ENCODE measurements at regions not wholly inside any gene's neighbourhood (a gene's known extent, or its start where the extent isn't known, plus 50 kb on each side); places are given as distances from the start of the nearest gene placed in this dataset.

- no peaks in the 10 kb centered on the region for H3K36me3 ChIP-seq (ENCODE audit: low read length)
- no peaks in the 10 kb centered on the region for H3K9me2 ChIP-seq (replicated peaks; ENCODE audit: insufficient read depth, low read length)
- H3K9ac ChIP-seq (ENCODE audit: low read length) = no peak overlapping the region
- H3K79me2 ChIP-seq (ENCODE audit: insufficient read depth, low read length) = no peaks in the 10 kb centered on the region
- H3K9me3 ChIP-seq (ENCODE audit: insufficient read depth, low read length) = no peaks in the 10 kb centered on the region
- H3F3A ChIP-seq (ENCODE audit: insufficient read depth) = no peaks in the 10 kb centered on the region
- TF ChIP-seq EZH2phosphoT487 (conservative IDR thresholded peaks at IDR 0.05; ENCODE audit: low read length) (no peak), CTCF (IDR thresholded peaks at IDR 0.05; ENCODE audit: insufficient read depth, low read length, poor library complexity, severe bottlenecking) (no peak)
- H2AFZ ChIP-seq (ENCODE audit: low read depth, low read length, severe bottlenecking) = no peak overlapping the region
- no peak overlapping the region for H3K27ac ChIP-seq (ENCODE audit: low read depth, low read length)
- no peaks in the 10 kb centered on the region for H4K20me1 ChIP-seq (ENCODE audit: low read depth, low read length)
- no peak overlapping the region for H3K4me2 ChIP-seq (ENCODE audit: low read depth, low read length, poor library complexity, severe bottlenecking)
- no peak overlapping the region for H3K4me3 ChIP-seq (ENCODE audit: insufficient read depth, low read length, poor library complexity, severe bottlenecking)
- no peaks in the 10 kb centered on the region for H3K27me3 ChIP-seq (ENCODE audit: low read length)
Measured at GRCh38 chr3:70731046-70731445, 418.6 kb upstream of the MDFIC2 start.

- Histone ChIP-seq H3K9me3 (ENCODE audit: insufficient read depth, low read length) (no peaks in the 10 kb centered on the region), H3F3A (ENCODE audit: insufficient read depth) (no peaks in the 10 kb centered on the region), H3K27me3 (ENCODE audit: low read length) (no peaks in the 10 kb centered on the region), H3K79me2 (ENCODE audit: insufficient read depth, low read length) (no peaks in the 10 kb centered on the region), H4K20me1 (ENCODE audit: low read depth, low read length) (no peaks in the 10 kb centered on the region), H3K4me3 (ENCODE audit: insufficient read depth, low read length, poor library complexity, severe bottlenecking) (no peak overlapping the region), H3K36me3 (ENCODE audit: low read length) (no peaks in the 10 kb centered on the region), H3K9ac (ENCODE audit: low read length) (no peak overlapping the region), H3K4me2 (ENCODE audit: low read depth, low read length, poor library complexity, severe bottlenecking) (no peak overlapping the region), H2AFZ (ENCODE audit: low read depth, low read length, severe bottlenecking) (no peak overlapping the region), H3K27ac (ENCODE audit: low read depth, low read length) (no peak overlapping the region), H3K9me2 (replicated peaks; ENCODE audit: insufficient read depth, low read length) (no peaks in the 10 kb centered on the region)
- no peak for TF ChIP-seq EZH2phosphoT487 (conservative IDR thresholded peaks at IDR 0.05; ENCODE audit: low read length)
- no peak for TF ChIP-seq CTCF (IDR thresholded peaks at IDR 0.05; ENCODE audit: insufficient read depth, low read length, poor library complexity, severe bottlenecking)
Measured at GRCh38 chr3:70729845-70730244, 417.4 kb upstream of the MDFIC2 start.

GRCh38 chr3:70728311-70728710 lies 415.9 kb upstream of the MDFIC2 start:
- Histone ChIP-seq H3K27ac (ENCODE audit: low read depth, low read length) (no peak overlapping the region), H3K9ac (ENCODE audit: low read length) (no peak overlapping the region), H3K79me2 (ENCODE audit: insufficient read depth, low read length) (no peaks in the 10 kb centered on the region), H3F3A (ENCODE audit: insufficient read depth) (no peaks in the 10 kb centered on the region), H2AFZ (ENCODE audit: low read depth, low read length, severe bottlenecking) (no peak overlapping the region), H3K4me2 (ENCODE audit: low read depth, low read length, poor library complexity, severe bottlenecking) (no peak overlapping the region), H3K4me3 (ENCODE audit: insufficient read depth, low read length, poor library complexity, severe bottlenecking) (no peak overlapping the region), H3K27me3 (ENCODE audit: low read length) (no peaks in the 10 kb centered on the region), H4K20me1 (ENCODE audit: low read depth, low read length) (no peaks in the 10 kb centered on the region), H3K9me2 (replicated peaks; ENCODE audit: insufficient read depth, low read length) (no peaks in the 10 kb centered on the region), H3K36me3 (ENCODE audit: low read length) (no peaks in the 10 kb centered on the region), H3K9me3 (ENCODE audit: insufficient read depth, low read length) (no peaks in the 10 kb centered on the region)
- TF ChIP-seq CTCF (IDR thresholded peaks at IDR 0.05; ENCODE audit: insufficient read depth, low read length, poor library complexity, severe bottlenecking) (no peak), EZH2phosphoT487 (conservative IDR thresholded peaks at IDR 0.05; ENCODE audit: low read length) (no peak)

- H3K4me2 ChIP-seq (ENCODE audit: low read depth, low read length, poor library complexity, severe bottlenecking) = no peak overlapping the region
- no peak overlapping the region for H3K27ac ChIP-seq (ENCODE audit: low read depth, low read length)
Measured at GRCh38 chr3:70726961-70727360, 414.5 kb upstream of the MDFIC2 start.

More at GRCh38 chr3:70726961-70727360, 414.5 kb upstream of the MDFIC2 start:
- H3K79me2 ChIP-seq (ENCODE audit: insufficient read depth, low read length) = no peaks in the 10 kb centered on the region
- H3K27me3 ChIP-seq (ENCODE audit: low read length) = no peaks in the 10 kb centered on the region
- no peaks in the 10 kb centered on the region for H3K36me3 ChIP-seq (ENCODE audit: low read length)
- no peak overlapping the region for H2AFZ ChIP-seq (ENCODE audit: low read depth, low read length, severe bottlenecking)
- H3K9ac ChIP-seq (ENCODE audit: low read length) = no peak overlapping the region
- TF ChIP-seq EZH2phosphoT487 (conservative IDR thresholded peaks at IDR 0.05; ENCODE audit: low read length) (no peak), CTCF (IDR thresholded peaks at IDR 0.05; ENCODE audit: insufficient read depth, low read length, poor library complexity, severe bottlenecking) (no peak)
- no peaks in the 10 kb centered on the region for H3K9me2 ChIP-seq (replicated peaks; ENCODE audit: insufficient read depth, low read length)
- no peaks in the 10 kb centered on the region for H4K20me1 ChIP-seq (ENCODE audit: low read depth, low read length)
- no peak overlapping the region for H3K4me3 ChIP-seq (ENCODE audit: insufficient read depth, low read length, poor library complexity, severe bottlenecking)
- H3K9me3 ChIP-seq (ENCODE audit: insufficient read depth, low read length) = no peaks in the 10 kb centered on the region
- no peaks in the 10 kb centered on the region for H3F3A ChIP-seq (ENCODE audit: insufficient read depth)

All from SU-DHL-6 (cell line).